NOMO-1 (cell line): ENCODE measurements at regions not wholly inside any gene's neighbourhood (a gene's known extent, or its start where the extent isn't known, plus 50 kb on each side); places are given as distances from the start of the nearest gene placed in this dataset.
"Not testable (repeated sequence)": the region's sequence is repeated elsewhere in the genome, so short reads cannot be mapped to it uniquely, and the experiment has no call there.

Experiments
- DNase-seq, 2 experiments: peaks; one replicate each; lab custom pipeline; 2025; ENCODE audit not compliant: unreplicated experiment in 2 of 2; lab: John Stamatoyannopoulos, UW

- no peak for DNase-seq
Measured at GRCh38 chr4:128540122-128540521, 252.5 kb upstream of the PGRMC2 start.

DNA sequence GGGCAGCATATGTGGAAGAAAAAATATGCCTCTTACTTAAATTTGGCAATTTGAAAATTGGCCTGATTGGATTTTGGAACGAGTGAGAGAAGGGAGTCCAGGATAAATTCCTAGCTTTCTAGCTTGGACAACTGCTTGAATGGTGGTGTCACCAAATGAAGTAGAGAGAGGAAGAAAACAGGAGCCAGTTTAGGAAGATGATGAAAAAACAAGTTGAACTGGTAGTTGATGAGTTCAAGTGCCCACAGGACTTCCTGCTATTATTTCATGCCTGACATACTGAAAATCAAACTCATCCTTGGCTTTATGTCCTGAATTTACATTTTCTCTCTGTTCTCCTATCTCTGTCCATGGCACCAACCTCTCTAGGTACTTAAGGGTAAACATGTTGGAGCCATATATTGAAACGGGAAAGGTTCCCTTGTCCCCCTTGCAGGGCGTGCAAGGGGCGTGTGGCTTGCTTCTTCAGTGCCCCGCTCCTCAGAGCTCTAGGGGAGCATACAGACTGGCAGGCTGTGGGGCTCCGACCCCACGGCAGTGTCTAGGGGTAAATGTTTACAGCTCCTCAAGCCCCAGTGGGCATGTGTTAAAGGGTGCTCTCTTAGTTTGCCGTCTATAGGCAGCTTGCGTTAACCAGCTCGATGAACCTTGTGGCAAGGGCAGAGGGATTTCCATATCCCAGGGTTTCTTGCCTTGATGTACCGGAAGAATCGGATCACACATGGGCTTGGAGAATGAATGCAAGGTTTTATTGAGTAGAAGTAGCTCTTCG lies 250.7 kb upstream of the PGRMC2 start:
- DNase-seq: no peak

- DNase-seq: no peak
Measured at GRCh38 chr4:128536746-128537145, 249.1 kb upstream of the PGRMC2 start.

GRCh38 chr4:128535510-128535909 lies 247.9 kb upstream of the PGRMC2 start:
- not testable (repeated sequence) for DNase-seq

DNA sequence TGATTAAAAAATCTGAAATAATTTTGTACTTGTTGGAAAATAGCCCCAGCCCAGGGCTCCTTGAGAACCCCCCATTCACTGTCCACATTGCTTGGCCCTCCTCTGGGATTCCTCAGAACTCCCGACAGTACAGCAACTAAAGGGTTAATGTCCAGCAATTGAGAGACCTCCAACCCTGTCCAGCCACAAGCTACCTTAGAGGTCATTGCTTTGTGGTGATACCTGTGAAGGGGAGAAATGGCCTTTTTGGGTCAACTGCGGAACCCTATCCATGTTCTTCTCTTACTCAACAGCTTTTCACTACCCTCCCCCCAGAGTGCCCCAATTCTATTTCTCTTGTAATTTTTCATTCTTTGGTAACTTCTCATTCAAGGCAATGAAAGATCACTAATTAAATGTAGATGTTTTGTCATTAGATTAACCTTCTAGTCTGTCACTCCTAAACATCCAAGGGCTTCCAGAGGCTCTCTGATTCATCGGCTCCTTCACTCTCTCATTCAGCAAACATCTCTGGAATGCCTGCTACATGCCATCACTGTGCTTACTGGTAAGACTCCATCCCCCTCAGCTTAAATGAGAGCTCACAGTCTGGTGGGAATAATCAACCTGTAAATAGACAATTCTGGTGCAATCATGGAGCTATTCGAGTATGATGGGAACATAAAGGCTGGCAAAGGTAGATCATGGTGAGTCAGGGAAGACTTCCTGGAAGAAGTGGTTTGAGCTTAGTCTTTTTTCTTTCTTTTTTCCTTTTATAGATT lies 241.4 kb upstream of the PGRMC2 start:
- DNase-seq: no peak

- no peak for DNase-seq
Measured at GRCh38 chr4:128527946-128528576, 240.4 kb upstream of the PGRMC2 start.

GRCh38 chr4:128527351-128527750 lies 239.7 kb upstream of the PGRMC2 start:
- no peak for DNase-seq

DNA sequence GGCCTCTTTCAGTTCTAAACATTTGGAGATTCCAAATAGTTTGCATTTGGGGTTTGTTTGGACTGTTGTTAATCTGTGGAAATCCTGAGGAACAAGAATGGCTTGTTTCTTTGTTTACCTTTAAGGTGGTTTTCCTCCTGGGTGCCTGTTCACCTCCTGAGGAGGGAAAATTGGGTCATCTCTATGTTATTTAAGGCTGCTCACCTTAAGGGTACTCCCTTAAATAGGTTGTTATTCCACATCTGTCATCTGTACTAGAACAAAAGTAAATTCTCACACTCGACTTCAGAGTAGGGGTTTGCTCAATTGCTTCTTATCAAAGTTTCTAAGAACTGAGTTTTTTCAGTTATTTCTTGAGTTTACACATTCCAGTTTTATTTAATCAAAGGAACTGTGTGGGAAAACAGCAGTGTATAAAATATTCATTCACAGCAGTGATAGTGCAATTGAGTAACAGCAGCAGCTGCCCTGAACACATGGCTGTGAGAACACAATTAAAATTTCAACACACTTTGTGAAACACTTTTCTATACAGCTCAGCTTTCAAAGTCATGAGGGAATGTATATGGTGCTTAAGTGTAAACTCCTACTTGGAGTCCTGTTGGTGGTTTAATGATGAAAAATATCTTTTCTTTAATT lies 238.5 kb upstream of the PGRMC2 start:
- peak in 1 of 2 experiments; percentile 1 for DNase-seq

DNA sequence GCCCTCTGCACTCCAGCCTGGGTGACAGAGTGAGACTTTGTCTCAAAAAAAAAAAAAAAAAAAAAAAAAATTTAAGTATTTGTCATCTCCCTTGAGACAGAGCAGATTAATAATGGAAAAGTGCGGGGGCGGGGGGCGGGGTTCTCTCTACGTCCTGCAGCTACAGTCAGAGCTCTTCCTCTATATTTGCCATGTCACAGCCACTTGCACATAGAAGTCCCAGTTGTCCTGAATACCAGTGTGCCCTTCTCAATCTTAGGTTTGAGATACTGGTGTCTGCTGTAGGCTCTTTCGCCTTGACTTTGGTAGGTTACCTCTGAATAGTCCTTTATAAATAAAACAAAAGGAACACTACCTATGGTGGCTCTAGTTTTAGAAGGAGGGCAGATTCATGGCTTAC lies 237.8 kb upstream of the PGRMC2 start:
- no peak for DNase-seq

GRCh38 chr4:128524311-128524710 lies 236.7 kb upstream of the PGRMC2 start:
- no peak for DNase-seq

DNA sequence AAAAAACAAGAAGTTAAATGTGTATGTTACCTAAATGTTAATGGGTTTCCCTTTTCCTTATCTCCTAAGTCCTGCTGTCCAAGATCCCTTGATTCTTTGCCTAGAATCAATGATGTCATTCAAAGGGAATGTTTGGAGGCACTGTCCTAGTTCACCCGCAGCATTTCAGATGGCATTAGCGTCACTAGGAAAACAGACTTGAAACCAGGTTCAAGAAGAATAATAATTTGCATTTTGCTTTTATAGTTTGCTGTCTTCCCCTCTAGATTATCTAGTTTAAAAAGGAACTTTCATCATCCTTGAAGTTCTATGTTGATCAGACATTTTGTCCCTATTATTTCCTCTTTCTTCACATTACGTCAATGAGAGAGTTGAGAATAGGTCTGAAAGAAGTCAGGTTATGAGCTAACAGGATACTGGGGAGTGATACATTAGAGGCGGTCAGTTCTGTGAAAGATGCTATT lies 234.1 kb upstream of the PGRMC2 start:
- DNase-seq: peak in 1 of 2 experiments; percentile 8

GRCh38 chr4:128521156-128521555 lies 233.5 kb upstream of the PGRMC2 start:
- no peak for DNase-seq

GRCh38 chr4:128519163-128519830 lies 231.7 kb upstream of the PGRMC2 start:
- no peak for DNase-seq

DNA sequence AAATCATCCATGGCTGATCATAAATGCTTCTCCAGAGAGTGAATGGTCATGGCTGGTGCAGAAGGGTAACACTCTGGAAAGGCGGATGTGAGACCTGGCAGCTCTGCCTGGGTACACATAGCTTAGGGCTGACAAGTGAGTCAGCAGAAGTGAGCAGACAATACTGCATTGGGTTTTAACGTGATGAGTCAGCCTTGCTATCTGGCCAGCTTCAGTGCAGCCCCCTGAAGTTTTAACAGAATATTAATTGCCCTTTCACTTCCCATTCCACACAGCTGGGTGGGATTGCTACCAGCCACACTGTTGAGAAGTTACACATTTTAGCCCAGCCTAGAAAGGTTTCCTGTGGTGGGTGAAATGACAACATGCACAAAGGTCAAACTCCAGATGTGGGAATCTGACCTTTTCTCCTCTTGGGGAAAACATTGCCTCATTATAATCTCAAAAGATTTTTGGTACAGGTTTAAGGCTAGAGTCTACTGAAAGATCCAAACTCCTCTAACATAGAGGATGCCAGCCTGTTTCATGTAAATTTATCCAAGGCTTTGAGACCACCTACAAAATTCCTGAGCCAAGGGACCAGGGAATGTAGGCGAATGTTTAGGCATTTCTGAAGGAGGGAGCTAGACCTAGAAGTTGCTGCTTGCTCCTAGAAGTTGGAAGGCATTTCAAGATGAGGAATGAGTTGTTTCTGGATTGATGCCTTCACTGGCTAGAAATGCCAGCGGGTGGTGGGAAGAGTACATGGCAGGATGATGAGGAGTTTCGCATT lies 230.3 kb upstream of the PGRMC2 start:
- DNase-seq: peak; percentile 91 to 99

DNA sequence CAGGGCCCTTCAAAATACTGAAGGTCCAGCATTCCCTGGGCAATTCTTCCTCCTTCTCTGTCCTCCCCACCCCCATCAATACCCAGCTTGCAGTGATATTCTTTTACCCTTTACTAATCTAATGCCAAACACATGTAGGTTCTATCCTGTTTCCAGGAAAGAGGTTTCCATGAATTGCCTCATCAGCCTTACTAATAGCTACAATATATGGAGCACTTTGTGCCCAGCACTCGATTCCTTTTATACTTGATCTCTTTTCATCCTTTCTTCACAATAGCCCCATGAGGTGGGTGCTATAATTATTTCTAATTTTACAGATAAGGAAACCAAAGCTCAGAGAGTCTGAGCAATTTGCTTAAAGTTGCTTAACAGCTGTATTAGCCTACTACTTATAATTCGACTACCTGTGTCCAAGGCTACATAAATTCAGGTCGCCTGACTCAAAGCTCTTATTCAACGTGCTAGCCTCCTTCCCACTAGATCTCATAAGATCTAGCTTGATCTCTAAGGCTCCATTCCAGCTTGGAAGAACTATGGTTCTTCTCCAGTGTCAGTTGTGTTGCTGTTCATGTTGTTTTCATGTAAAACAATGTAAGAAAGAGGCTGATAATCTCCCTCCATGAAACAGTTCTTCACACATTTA lies 229.6 kb upstream of the PGRMC2 start:
- no peak for DNase-seq

DNA sequence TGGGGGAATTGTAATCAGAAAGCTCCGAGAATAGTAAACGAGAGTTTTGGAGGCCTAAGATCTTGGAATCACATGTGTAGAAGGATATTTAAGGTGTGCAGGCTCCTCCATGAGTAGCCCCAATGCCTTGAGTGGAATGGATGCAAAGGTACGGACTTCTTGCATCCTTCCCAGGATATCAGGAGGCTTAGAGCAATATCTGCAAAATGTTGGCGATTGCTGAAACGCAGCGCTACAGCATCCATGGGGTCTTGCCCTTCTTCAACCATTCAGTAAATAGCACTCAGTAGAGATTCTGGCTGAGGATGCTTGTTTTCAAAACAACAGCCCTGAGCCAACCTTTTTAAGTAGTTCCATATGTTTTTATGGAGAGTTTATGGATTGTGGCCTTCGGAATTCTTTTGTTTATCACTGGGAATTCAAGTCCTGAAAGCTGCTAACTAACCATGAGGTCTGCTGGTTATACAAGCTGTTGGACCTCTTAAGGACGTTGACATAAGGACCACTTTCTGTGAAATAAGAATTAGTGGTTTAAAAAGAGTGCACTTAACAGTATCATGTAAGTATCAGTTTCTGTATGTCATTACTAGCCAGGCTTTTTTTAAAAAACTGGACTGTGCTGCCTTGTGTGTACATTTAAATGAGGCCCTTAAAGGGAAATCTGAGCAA lies 228.8 kb upstream of the PGRMC2 start:
- no peak for DNase-seq

- DNase-seq: peak in 1 of 2 experiments; percentile 20
Measured at GRCh38 chr4:128513664-128514484, 226.3 kb upstream of the PGRMC2 start.

- peak; percentile 72 to 87 for DNase-seq
Measured at GRCh38 chr4:128512767-128513322, 225.2 kb upstream of the PGRMC2 start.
